HG02759 (cell line): ENCODE measurements at regions not wholly inside any gene's neighbourhood (a gene's known extent, or its start where the extent isn't known, plus 50 kb on each side); places are given as distances from the start of the nearest gene placed in this dataset.
"Not testable (repeated sequence)": the region's sequence is repeated elsewhere in the genome, so short reads cannot be mapped to it uniquely, and the experiment has no call there.

Source experiments
- ATAC-seq: cut with Tn5 transposase; IDR thresholded peaks from one replicate; pipeline ENCODE4 v1.9.1; 2021; ENCODE audit warnings: mild to moderate bottlenecking, moderate library complexity; ENCODE audit not compliant: unreplicated experiment

GRCh38 chr7:32816409-32816948 lies 75.1 kb downstream of the KBTBD2 start:
- ATAC-seq, result not testable (repeated sequence)

- not testable (repeated sequence) for ATAC-seq
Measured at GRCh38 chr7:32814779-32815178, 76.8 kb downstream of the KBTBD2 start.

GRCh38 chr7:32809871-32810270 lies 81.7 kb downstream of the KBTBD2 start:
- ATAC-seq, result no peak

- no peak for ATAC-seq
Measured at GRCh38 chr7:32809347-32809746, 82.2 kb downstream of the KBTBD2 start.

- ATAC-seq, result no peak
Measured at GRCh38 chr7:32803406-32804141, 88.0 kb downstream of the KBTBD2 start.

GRCh38 chr7:32802305-32802910 lies 89.2 kb downstream of the KBTBD2 start:
- no peak for ATAC-seq

GRCh38 chr7:32793053-32793452 lies 98.5 kb downstream of the KBTBD2 start:
- not testable (repeated sequence) for ATAC-seq

- ATAC-seq, result not testable (repeated sequence)
Measured at GRCh38 chr7:32790766-32791430, 100.7 kb downstream of the KBTBD2 start.

- ATAC-seq, result not testable (repeated sequence)
Measured at GRCh38 chr7:32789266-32789665, 102.3 kb downstream of the KBTBD2 start.

GRCh38 chr7:32788174-32788573 lies 103.4 kb downstream of the KBTBD2 start:
- ATAC-seq, result not testable (repeated sequence)

GRCh38 chr7:32785365-32785944 lies 106.1 kb downstream of the KBTBD2 start:
- ATAC-seq, result not testable (repeated sequence)

- not testable (repeated sequence) for ATAC-seq
Measured at GRCh38 chr7:32779895-32780294, 111.7 kb downstream of the KBTBD2 start.

- no peak for ATAC-seq
Measured at GRCh38 chr7:32779167-32779566, 112.4 kb downstream of the KBTBD2 start.

GRCh38 chr7:32777041-32777666 lies 114.4 kb downstream of the KBTBD2 start:
- not testable (repeated sequence) for ATAC-seq

- ATAC-seq, result not testable (repeated sequence)
Measured at GRCh38 chr7:32776318-32776717, 115.2 kb downstream of the KBTBD2 start.

GRCh38 chr7:32775809-32776208 lies 115.8 kb downstream of the KBTBD2 start:
- ATAC-seq, result not testable (repeated sequence)

GRCh38 chr7:32774541-32774951 lies 117.0 kb downstream of the KBTBD2 start:
- no peak for ATAC-seq

GRCh38 chr7:32768866-32769510 lies 122.6 kb downstream of the KBTBD2 start:
- not testable (repeated sequence) for ATAC-seq

GRCh38 chr7:32768338-32768737 lies 123.2 kb downstream of the KBTBD2 start:
- not testable (repeated sequence) for ATAC-seq

- not testable (repeated sequence) for ATAC-seq
Measured at GRCh38 chr7:32765649-32766251, 125.8 kb downstream of the KBTBD2 start.
